Spleen (tissue), 11 donors: ENCODE measurements at regions not wholly inside any gene's neighbourhood (a gene's known extent, or its start where the extent isn't known, plus 50 kb on each side); places are given as distances from the start of the nearest gene placed in this dataset.
"Not testable (repeated sequence)": the region's sequence is repeated elsewhere in the genome, so short reads cannot be mapped to it uniquely, and the experiment has no call there.

ENCODE experiments used
- DNase-seq: peaks from one replicate; pipeline ENCODE4 v3.0.0-alpha.2; 2020
- H3K27ac ChIP-seq, 8 donors: fragments of 200-600 bp; sonication (generic) in 7 of 8; 1 replicate in 4 of 8; 2 replicates in 4 of 8; pipeline versions ENCODE4 v1.5.0 to v1.8.0; 2016 to 2021; ENCODE audit warnings: inconsistent platforms in 4 of 8, mild to moderate bottlenecking in 4 of 8, moderate library complexity in 1 of 8
- H3K27me3 ChIP-seq, 7 donors: fragments of 200-600 bp; sonication (generic) in 6 of 7; replicated peaks in 1 of 7; 1 replicate in 4 of 7; 2 replicates in 3 of 7; pipeline versions ENCODE4 v1.5.0 to v1.8.0; 2016 to 2021; ENCODE audit warnings: inconsistent platforms in 3 of 7, mild to moderate bottlenecking in 1 of 7
- H3K36me3 ChIP-seq, 6 donors: fragments of 200-600 bp; sonication (generic) in 5 of 6; 1 replicate in 4 of 6; 2 replicates in 2 of 6; pipeline versions ENCODE4 v1.5.0 to v1.8.0; 2016 to 2021; ENCODE audit warnings: inconsistent platforms in 2 of 6
- H3K4me1 ChIP-seq, 6 donors: fragments of 200-600 bp; sonication (generic) in 5 of 6; 1 replicate in 3 of 6; 2 replicates in 3 of 6; pipeline versions ENCODE4 v1.5.0 to v1.8.0; 2016 to 2021; ENCODE audit warnings: inconsistent platforms in 3 of 6
- H3K4me3 ChIP-seq, 8 donors: fragments of 200-600 bp; sonication (generic) in 7 of 8; 1 replicate in 4 of 8; 2 replicates in 4 of 8; pipeline versions ENCODE4 v1.5.0 to v1.8.0; 2016 to 2021; ENCODE audit warnings: inconsistent platforms in 4 of 8, mild to moderate bottlenecking in 4 of 8, moderate library complexity in 2 of 8
- H3K9me3 ChIP-seq, 8 donors: fragments of 200-600 bp; sonication (generic) in 7 of 8; 1 replicate in 4 of 8; 2 replicates in 4 of 8; pipeline versions ENCODE4 v1.5.0 to v1.8.0; 2016 to 2021; ENCODE audit warnings: inconsistent platforms in 4 of 8
- POLR2A ChIP-seq, 3 donors: fragments of 450-650 bp; IDR thresholded peaks; one replicate each; pipeline ENCODE4 v1.5.1; 2017; ENCODE audit warnings: antibody characterized with exemption in 3 of 3, mild to moderate bottlenecking in 1 of 3
- POLR2AphosphoS5 ChIP-seq, 3 donors: sonication (generic); formaldehyde crosslinking; IDR thresholded peaks; one replicate each; pipeline ENCODE4 v1.5.1; 2017; ENCODE audit warnings: antibody characterized with exemption in 3 of 3
- WGBS, 5 donors: extraction: QIAGEN DNeasy Blood & Tissue Kit in 3 of 5; methylation state at CpG; one replicate each; pipeline versions ENCODE4 v1.1.5 to v1.1.7; 2013 to 2018; 5-methylcytosine and 5-hydroxymethylcytosine counted together
- intact Hi-C: fragments of 100-400 bp; cut with DNase I; formaldehyde crosslinking; loops from one replicate; pipeline ENCODE4 v1.15.0; 2023; ENCODE audit warnings: low total_unique reads
- TF ChIP-seq, protein P1 (sequence below), 11 experiments: fragments of 200-600 bp in 7 of 11; fragments of 450-650 bp in 4 of 11; sonication (generic) in 4 of 11; IDR thresholded peaks in 8 of 11; conservative IDR thresholded peaks in 3 of 11; 1 replicate in 7 of 11; 2 replicates in 4 of 11; pipeline versions ENCODE4 v1.4.0 to v1.8.0; 2016 to 2021; ENCODE audit warnings: antibody characterized with exemption in 11 of 11, inconsistent platforms in 4 of 11, mild to moderate bottlenecking in 1 of 11
- donor health status: healthy with polysubstance abuse.
- donor health status: DM: no; HTN: no; CAD: no; lungs with moderate emphysema.
- donor health status: DM: no; HTN: no; CAD: no.
- donor health status: Bipolar disorder and iron deficiency.
- donor health status: healthy.
- donor health status: DM: no; HTN: no; CAD: no.
- donor health status: DM: yes; HTN: yes; CAD: no.

DNA sequence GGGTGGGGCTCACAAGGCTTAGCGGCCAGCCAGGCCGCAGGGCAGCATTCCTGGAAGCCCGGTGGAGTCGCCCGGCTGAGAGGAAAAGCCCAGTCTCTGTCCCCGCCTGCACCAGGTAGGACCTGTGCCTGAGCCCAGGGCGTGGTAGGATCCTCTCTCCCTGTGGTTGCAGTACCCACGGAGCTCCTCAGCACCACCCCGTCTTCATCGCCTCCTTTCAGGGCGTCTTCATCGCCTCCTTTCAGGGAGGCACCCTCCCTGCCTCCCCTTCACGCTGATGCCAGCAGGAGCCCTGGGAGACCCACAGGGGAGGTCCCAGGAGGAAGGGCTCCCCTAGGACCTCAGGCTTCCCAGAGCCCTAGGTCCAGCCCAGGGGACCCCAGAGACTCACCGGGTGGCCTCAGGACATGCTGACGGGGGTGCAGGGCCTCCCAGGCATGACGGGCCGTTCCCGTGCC, 53.3 kb upstream of the NOTCH1 start:
- H3K27ac ChIP-seq = no peak overlapping the region
- peaks cover 0 to 34% (median 11%) of the 10 kb centered on the region in 6 donors for H3K4me1 ChIP-seq
- H3K27me3 ChIP-seq = peaks cover 0 to 60% (median 0%) of the 10 kb centered on the region in 7 donors
- TF ChIP-seq, protein P1, sequence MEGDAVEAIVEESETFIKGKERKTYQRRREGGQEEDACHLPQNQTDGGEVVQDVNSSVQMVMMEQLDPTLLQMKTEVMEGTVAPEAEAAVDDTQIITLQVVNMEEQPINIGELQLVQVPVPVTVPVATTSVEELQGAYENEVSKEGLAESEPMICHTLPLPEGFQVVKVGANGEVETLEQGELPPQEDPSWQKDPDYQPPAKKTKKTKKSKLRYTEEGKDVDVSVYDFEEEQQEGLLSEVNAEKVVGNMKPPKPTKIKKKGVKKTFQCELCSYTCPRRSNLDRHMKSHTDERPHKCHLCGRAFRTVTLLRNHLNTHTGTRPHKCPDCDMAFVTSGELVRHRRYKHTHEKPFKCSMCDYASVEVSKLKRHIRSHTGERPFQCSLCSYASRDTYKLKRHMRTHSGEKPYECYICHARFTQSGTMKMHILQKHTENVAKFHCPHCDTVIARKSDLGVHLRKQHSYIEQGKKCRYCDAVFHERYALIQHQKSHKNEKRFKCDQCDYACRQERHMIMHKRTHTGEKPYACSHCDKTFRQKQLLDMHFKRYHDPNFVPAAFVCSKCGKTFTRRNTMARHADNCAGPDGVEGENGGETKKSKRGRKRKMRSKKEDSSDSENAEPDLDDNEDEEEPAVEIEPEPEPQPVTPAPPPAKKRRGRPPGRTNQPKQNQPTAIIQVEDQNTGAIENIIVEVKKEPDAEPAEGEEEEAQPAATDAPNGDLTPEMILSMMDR (IDR thresholded peaks at IDR 0.05 in 8 of 11, conservative IDR thresholded peaks at IDR 0.05 in 3 of 11) = no peak
- TF ChIP-seq POLR2AphosphoS5 (IDR thresholded peaks at IDR 0.05) = no peak
- no peak for TF ChIP-seq POLR2A (IDR thresholded peaks at IDR 0.05)
- 67 to 96% (median 84%) methylated on average over 11 to 18 of the region's 18 CpGs for WGBS, 5 donors
- no peak overlapping the region for H3K4me3 ChIP-seq
- no peak for DNase-seq
- intact Hi-C loops = no loop called here
- no peaks in the 10 kb centered on the region for H3K36me3 ChIP-seq
- no peaks in the 10 kb centered on the region for H3K9me3 ChIP-seq

DNA sequence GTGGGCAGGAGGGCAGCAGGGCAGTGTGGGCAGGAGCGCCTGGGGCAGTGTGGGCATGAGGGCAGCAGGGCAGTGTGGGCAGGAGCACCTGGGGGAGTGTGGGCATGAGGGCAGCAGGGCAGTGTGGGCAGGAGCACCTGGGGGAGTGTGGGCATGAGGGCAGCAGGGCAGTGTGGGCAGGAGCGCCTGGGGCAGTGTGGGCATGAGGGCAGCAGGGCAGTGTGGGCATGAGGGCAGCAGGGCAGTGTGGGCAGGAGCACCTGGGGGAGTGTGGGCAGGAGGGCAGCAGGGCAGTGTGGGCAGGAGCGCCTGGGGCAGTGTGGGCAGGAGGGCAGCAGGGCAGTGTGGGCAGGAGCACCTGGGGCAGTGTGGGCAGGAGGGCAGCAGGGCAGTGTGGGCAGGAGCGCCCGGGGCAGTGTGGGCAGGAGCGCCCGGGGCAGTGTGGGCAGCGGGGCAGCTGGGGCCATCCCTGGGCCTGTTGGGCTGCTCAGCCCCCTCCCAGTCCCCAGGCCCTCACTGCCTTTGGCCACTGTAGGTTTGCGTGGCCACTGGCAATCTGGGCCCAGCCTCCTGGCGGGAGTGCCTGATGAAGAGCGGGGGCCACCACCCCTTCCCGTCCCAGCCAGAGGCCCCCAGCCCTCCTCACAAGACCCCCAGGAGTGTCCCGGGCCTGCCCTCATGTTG, 52.7 kb upstream of the NOTCH1 start:
- intact Hi-C loops, H3K4me3 ChIP-seq, H3K27ac ChIP-seq, H3K36me3 ChIP-seq, DNase-seq, H3K9me3 ChIP-seq: not testable (repeated sequence)
- Histone ChIP-seq H3K27me3 (peaks cover 0 to 54% (median 0%) of the 10 kb centered on the region in 7 donors), H3K4me1 (peaks cover 0 to 28% (median 6%) of the 10 kb centered on the region in 6 donors)
- WGBS, 5 donors = 84 to 94% (median 90%) methylated on average over 8 to 12 of the region's 13 CpGs

DNA sequence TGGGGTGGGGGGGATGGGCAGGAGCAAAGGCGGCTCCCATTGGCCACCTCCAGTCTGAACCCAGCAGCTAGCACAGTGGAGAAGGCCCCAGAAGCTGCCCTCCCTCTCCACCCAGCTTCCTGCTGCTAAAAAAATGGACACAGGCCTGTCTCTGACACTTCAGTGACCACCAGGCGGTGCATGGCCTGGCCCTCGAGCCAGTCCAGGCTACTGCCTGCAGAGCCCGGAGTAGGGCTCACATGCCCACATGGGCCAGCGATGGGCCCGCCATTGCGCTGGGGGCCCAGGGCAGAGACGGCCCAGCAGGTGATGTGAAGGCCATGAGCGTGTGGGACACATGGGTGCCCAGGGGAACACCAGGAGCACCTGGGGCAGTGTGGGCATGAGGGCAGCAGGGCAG, 52.1 kb upstream of the NOTCH1 start:
- WGBS, 5 donors = 86 to 96% (median 89%) methylated on average over 8 to 9 of the region's 9 CpGs
- peaks cover 0 to 49% (median 0%) of the 10 kb centered on the region in 7 donors for H3K27me3 ChIP-seq
- TF ChIP-seq POLR2AphosphoS5 (IDR thresholded peaks at IDR 0.05) = no peak
- no peak for TF ChIP-seq POLR2A (IDR thresholded peaks at IDR 0.05)
- TF ChIP-seq, protein P1 (IDR thresholded peaks at IDR 0.05 in 8 of 11, conservative IDR thresholded peaks at IDR 0.05 in 3 of 11) = no peak
- no peaks in the 10 kb centered on the region for H3K9me3 ChIP-seq
- H3K27ac ChIP-seq = no peak overlapping the region
- H3K36me3 ChIP-seq = no peaks in the 10 kb centered on the region
- no peak overlapping the region for H3K4me3 ChIP-seq
- peaks cover 0 to 23% (median 3%) of the 10 kb centered on the region in 6 donors for H3K4me1 ChIP-seq
- intact Hi-C loops = no loop called here
- DNase-seq = no peak

DNA sequence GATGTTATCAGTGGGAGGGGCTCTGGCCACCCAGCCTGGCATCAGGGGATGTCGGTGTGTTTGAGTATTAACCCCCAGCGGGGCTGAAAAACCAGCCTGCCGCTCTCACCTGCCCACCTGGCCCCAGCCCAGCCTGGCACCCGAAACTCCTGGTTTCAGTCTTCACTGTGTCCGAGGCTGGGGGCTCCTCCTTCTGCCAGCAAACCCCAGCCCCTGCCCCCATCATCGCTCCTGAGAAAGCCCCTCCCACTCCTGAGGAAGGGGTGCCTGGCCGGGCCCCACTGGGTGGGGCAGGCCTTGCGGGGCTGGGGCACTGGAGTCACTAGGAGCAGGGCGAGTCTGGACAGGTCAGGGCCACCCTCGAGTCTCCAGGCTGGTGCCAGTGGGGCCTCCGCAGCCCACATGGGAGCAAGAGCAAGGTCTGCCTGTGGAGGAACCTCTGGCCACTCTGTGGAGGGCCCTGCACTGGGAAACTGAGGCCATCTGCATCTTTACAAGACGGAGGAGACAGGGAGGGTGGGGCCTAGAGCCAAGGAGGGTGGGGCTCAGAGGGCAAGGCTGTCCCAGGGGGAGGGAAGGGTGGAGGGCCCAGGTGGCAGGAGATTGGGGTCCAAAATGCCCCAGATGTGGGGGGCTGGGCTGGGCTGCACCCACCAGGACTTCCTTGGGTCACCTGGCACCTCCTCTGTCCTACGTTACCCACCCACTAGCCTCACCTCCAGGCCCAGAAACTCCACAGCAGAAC, 51.5 kb upstream of the NOTCH1 start:
- Histone ChIP-seq H3K27ac (no peak overlapping the region), H3K27me3 (peaks cover 0 to 42% (median 0%) of the 10 kb centered on the region in 7 donors), H3K4me3 (no peak overlapping the region), H3K9me3 (no peaks in the 10 kb centered on the region), H3K4me1 (peaks cover 0 to 23% (median under 1%) of the 10 kb centered on the region in 6 donors), H3K36me3 (no peaks in the 10 kb centered on the region)
- no peak for DNase-seq
- WGBS, 5 donors = 71 to 87% (median 83%) methylated on average over 7 to 13 of the region's 13 CpGs
- intact Hi-C loops = no loop called here
- no peak for TF ChIP-seq POLR2AphosphoS5 (IDR thresholded peaks at IDR 0.05)
- TF ChIP-seq, protein P1 (IDR thresholded peaks at IDR 0.05 in 8 of 11, conservative IDR thresholded peaks at IDR 0.05 in 3 of 11) = no peak
- TF ChIP-seq POLR2A (IDR thresholded peaks at IDR 0.05) = no peak
